LNCAP (cell line): ENCODE measurements at regions not wholly inside any gene's neighbourhood (a gene's known extent, or its start where the extent isn't known, plus 50 kb on each side); places are given as distances from the start of the nearest gene placed in this dataset.

Source experiments
- CTCF ChIP-seq: fragments of 450-650 bp; IDR thresholded peaks from 2 replicates; pipeline ENCODE4 v1.5.1; 2017; ENCODE audit warnings: mild to moderate bottlenecking

- no peak for TF ChIP-seq CTCF
Measured at GRCh38 chr14:101257551-101257950, 303.7 kb upstream of the DIO3 start.

GRCh38 chr14:101259748-101260147 lies 301.5 kb upstream of the DIO3 start:
- no peak for TF ChIP-seq CTCF

GRCh38 chr14:101273091-101273490 lies 288.2 kb upstream of the DIO3 start:
- TF ChIP-seq CTCF = no peak

GRCh38 chr14:101276309-101277091 lies 284.8 kb upstream of the DIO3 start:
- no peak for TF ChIP-seq CTCF

- no peak for TF ChIP-seq CTCF
Measured at GRCh38 chr14:101282418-101282817, 278.9 kb upstream of the DIO3 start.

- no peak for TF ChIP-seq CTCF
Measured at GRCh38 chr14:101284711-101285110, 276.6 kb upstream of the DIO3 start.

GRCh38 chr14:101286271-101287018 lies 274.9 kb upstream of the DIO3 start:
- TF ChIP-seq CTCF = no peak
